GM21526 (cell line): ENCODE measurements at regions not wholly inside any gene's neighbourhood (a gene's known extent, or its start where the extent isn't known, plus 50 kb on each side); places are given as distances from the start of the nearest gene placed in this dataset.
"Not testable (repeated sequence)": the region's sequence is repeated elsewhere in the genome, so short reads cannot be mapped to it uniquely, and the experiment has no call there.

Experiments
- ATAC-seq: cut with Tn5 transposase; IDR thresholded peaks from one replicate; pipeline ENCODE4 v1.9.1; 2021; ENCODE audit warnings: moderate library complexity; ENCODE audit not compliant: unreplicated experiment, low FRiP score

DNA sequence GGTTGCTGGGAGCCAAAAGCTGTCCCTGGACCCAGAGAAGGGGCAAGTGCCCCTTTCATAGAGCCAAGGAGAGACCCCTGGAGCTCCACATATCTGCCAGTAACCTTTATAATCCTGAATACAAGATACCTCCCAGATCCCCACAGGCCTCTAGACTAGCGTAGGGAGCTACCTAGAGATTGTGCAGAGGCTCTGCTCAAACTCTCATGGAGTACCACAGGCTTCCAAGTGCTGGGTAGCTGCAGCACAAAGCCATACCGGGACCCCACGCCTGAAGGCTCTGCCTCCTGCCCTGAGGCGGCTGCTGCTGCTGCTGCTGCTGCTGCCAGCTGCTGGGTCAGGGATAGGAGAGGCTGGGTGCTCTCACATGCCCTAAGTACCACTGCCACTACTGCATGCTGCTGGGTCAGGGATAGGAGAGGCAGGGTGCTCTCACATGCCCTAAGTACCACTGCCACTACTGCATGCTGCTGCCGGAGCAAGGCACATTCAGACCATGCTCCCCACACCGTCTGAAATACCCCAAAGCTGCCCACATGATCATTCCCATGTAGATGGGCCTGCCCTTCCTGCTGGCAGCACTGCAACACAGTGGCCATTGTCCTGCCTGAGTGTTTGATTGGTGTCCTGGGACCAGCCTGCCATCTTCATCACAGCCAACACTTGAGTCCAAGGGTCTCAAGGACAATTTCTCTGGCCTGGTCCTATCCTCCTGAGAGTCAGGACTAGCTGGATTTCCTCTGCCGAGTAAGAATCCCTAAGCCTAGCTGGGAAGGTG is 1434.3 kb upstream of the ADGRB3 start:
- ATAC-seq = no peak

DNA sequence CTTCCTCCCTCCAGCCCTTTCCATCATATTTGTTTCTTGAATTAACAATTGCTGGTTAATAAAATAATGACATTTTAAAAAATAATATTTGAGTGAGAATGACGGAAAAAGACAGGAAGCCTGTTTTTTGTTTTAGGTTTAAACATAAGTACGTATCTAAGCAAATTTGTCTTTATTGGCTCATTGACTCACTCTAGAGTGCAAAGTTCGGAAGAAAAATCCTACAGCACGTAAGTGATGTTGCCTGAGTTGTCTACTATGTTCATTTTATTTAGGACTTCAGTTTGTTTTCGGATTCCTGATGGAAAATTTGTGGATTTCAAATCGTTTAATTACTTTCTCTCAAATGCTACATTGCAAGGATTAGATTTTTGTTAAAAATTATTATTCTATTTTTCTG is 1435.7 kb upstream of the ADGRB3 start:
- ATAC-seq = no peak

GRCh38 chr6:67190733-67191132 is 1444.3 kb upstream of the ADGRB3 start:
- no peak for ATAC-seq

DNA sequence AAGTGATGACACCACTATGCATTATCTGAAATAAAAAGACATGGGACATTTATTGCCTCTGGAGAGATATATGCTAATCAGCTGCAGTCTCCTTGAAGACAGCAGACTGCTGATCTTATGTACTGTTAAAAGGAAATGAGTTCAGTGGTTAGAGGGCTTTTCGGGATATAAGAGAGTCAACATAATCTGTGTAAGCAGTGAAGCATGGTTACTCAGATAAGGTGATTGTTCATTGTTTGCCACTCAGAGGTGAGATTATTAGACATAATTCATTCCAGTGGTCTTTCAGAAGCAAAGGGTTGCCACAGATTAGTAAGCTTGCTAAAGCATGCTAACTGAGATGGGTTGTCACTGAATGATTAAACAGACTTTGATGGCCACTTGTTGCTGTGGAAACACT is 1450.7 kb upstream of the ADGRB3 start:
- ATAC-seq = no peak

DNA sequence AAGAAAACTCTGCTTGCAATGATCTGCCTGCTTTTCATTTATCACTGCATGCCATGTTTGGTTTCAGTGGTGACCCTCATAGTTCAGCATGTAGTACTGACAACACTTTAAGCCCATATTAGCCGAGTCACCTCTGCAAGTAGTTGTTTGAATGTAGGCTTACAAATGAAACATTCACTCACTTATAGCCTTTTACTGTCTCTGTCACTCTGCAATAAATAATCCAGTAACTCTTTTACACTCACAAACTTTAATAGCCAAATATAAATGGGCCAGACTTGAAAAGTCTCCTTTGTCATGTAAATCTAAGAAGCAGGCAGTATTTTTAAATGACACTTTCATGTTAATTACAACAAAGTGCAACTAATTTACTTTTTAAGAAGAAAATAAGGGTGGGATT is 1460.0 kb upstream of the ADGRB3 start:
- ATAC-seq = no peak

DNA sequence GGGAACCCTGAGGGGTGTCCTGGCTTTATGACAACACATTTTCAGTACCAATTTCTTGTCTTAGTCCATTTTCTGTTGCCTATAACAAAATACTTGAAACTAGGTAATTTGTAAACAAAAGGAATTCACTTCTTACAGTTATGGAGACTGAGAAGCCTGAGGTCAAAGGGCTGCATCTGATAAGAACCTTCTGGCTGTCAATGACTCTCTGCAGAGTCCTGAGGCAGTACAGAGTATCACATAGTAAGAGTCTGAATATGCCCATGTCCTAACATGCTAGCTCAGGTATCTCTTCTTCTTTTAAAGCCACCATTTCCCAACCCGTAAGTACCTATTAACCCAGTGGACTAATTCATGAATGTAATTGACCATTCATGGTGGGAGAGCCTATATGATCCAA is 1458.6 kb upstream of the EYS start:
- no peak for ATAC-seq

- no peak for ATAC-seq
Observed at GRCh38 chr6:67160820-67161219, 1453.8 kb upstream of the EYS start.

- no peak for ATAC-seq
Observed at GRCh38 chr6:67141005-67141404, 1434.0 kb upstream of the EYS start.

DNA sequence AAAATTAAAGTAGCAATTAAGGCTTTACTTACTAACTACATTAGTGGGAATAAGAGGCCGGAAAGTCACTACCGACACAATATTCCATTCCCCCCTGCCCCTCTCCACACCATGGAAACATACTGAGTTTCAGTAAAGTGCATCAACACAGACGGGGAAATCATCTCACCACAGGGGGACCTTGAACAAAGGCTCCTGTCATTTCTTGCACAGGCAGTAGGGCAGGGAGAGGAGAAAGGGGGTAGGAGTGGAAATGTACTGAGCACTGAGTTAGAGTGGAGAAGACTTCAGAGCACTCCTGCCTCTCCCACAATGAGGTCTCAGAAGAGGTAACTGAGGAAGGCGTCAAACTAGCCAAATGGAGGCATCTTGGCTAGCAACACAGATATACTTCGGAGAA is 1426.9 kb upstream of the EYS start:
- ATAC-seq = no peak

- ATAC-seq = no peak
Observed at GRCh38 chr6:67131827-67132226, 1424.8 kb upstream of the EYS start.

DNA sequence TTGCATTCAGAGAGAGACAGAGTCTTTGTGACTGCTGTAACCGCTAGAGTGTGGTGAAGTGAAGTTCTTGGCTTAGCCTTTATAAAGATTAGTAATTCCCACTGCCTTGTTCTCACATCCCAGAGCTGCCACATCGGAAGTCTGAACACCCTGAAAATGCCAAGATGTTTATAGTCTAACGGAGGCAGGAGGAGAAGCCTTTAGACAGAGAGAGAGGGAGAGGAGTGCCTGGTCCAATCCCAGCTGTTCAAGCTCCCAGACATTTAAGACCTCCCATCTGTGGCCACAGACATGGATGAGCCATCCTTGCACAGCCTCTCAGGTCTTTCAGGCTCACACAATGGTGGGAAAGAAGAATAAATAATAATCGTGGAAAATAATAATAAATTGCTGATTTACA is 1422.8 kb upstream of the EYS start:
- no peak for ATAC-seq

- ATAC-seq = no peak
Observed at GRCh38 chr6:67127041-67127440, 1420.0 kb upstream of the EYS start.

DNA sequence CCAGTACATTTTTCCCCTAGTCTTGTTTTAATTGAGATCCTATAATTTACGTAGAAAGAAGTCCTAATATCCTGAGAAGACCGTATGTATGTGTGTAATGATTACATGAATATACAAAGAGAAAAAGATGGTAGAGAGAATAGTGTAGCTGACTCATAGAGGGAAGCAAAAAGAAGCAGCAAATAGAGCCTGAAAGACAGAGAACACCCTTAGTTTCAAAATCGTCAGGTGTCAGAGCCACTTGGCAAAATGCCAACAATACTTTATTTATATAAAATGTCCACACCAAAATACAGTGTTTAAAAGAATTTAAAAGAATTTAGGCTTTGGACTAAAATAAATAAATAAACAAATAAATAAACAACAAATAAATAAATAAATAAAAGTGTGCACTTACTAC is 1414.1 kb upstream of the EYS start:
- no peak for ATAC-seq

- ATAC-seq = no peak
Observed at GRCh38 chr6:67112120-67112519, 1405.1 kb upstream of the EYS start.

- ATAC-seq = no peak
Observed at GRCh38 chr6:67102743-67103142, 1395.7 kb upstream of the EYS start.

- ATAC-seq = not testable (repeated sequence)
Observed at GRCh38 chr6:67095618-67096226, 1388.7 kb upstream of the EYS start.

DNA sequence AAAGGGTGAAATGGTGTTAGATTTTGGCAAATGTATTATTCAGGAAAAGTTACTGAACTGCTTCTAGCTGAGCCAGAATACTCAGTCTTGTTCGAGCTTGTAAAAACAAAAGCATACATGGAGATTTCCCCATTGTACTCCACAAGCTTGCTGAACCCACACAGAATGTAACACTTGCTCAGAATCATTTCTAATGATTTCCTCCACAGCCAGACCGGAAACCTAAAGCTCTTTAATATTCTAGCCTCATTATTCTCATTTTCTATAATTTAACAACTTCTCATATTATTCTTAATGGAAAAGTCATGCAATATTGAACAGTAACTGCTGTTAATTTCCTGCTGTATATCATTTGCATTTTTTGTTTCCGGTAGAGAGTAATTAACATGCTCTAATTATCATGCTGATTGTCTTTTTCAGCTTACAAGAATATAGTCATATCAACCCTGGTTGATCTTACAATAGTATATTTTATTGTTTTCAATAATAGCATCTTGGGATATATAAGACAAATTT is 1387.5 kb upstream of the EYS start:
- ATAC-seq = no peak

DNA sequence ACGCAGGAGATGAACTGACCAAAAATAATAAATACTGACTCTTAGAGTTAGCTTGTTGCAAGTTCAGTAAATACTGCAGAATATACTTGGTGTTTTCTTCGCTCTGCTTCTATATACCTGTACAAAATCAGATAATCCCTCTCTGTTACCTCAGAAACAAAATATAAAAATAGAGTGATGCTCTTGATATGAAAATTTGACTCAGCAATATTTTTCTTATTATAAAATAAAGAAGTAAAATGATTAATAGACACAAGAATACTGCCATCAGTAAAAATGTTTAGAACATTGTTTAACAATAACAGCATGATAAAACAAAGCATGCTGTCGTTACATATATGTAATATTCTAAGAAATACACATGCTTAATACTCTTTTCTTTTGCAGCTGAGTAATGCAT is 1366.9 kb upstream of the EYS start:
- ATAC-seq = no peak

DNA sequence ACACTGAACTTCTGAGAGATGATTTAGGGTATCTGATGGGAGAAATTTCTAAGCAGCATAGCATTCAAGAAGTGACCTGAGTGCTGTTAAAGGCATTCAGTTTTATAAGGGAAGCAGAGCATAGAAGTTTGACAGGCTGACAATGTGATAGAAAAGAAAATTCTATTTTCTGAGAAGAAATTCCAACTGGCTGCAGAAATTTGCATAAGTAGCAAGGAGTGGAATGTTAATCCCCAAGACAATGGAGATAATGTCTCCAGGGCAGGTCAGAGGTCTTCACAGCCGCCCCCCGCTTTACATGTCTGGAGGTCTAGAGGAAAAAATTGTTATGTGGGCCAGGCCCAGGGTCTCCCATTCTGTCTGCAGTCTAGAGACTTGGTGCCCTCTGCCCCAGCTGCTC is 1361.8 kb upstream of the EYS start:
- no peak for ATAC-seq

GRCh38 chr6:67064323-67064722 is 1357.3 kb upstream of the EYS start:
- ATAC-seq = no peak

DNA sequence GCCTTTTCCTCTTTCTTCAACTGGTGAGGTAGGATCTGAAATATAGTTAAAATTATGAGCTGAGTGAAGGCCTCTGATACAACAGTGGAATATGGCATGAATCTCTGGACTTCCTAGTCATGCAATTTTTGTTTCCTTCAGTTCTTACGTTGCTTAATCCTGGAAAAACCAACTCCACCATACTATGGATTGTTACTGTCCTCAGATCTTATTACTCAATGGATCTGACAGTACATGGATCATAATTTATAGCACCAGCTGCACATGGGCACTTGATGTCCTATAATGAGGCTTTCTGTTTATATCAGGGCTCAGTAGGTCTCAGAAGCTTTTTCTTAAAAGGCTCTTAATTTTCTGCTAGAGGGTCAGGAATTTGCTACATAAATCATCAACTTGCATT is 1341.0 kb upstream of the EYS start:
- ATAC-seq = no peak

DNA sequence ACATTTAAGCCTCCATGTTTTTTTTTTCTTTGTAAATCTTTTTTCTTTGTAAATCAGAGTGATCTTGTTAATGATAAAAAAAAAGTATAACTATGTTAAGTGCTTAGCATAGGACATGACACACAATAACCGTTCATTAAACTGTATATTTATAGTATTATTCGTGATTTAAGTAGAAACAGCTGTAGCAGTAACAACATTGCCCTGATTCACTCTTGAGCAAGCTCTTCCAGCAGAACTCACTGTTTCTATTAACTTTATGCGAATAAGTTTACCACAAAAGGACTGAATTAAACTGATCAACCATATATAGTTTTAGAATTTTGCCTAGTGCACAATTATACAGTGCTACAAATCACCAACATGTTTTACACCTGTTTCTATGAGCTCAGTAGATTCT is 1338.0 kb upstream of the EYS start:
- ATAC-seq = no peak
